ENCODE measurements at regions not wholly inside any gene's neighbourhood (a gene's known extent, or its start where the extent isn't known, plus 50 kb on each side); places are given as distances from the start of the nearest gene placed in this dataset.
A peak's percentile ranks its signal among the peaks of the same experiment; 100 is the strongest.

DNA sequence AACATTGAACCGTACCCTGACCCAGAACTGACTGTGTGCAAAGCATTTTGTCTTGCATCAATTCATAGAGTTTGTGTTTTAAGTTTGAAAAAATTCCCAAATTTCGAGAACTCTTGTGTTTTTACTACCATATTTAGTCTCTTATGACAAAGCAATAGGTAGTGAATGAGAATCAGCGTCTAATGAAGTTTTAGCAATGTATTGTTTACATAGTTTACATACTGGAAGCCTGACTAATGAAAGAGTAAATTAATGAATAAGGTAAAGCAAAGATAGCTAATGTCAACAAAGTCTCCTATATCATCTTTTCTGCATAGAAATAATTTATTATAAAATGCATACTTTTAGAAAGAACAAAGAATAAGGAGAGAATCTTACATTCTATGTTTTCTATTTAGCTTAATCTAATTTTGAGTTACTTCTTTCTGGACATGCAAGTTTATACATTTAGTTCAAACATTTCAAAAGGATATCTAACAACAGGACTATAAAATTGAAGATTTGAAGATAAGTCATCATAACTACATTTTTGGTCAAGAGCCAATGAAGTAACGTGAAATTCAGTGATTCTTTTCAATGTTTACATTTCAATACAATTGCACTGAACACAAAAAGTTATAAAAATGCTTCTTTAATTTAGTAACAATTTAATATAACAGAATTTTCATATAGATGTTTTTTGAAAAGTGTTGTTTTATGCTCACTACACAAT, 1943.7 kb downstream of the NCAM2 start:
- DNase-seq, result no peak

DNA sequence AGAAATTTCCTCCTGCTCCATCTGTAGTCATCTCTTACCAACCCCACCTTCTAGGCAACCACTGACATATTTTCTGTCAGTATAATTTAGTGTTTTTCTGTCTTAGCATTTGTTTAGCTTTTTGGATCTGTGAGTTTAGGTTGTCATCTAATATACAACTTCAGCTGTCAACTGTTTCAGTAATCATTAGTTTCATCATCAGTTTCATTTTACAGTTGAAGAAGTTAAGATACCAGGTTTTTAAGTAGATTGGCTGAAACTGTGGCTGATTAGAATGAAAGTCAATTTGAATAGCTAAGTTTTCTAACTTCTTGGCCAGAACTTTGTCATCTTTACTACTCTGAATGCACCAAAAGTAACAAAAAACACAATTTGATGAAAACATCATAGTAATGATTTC, 1957.3 kb downstream of the NCAM2 start:
- no peak for DNase-seq

DNA sequence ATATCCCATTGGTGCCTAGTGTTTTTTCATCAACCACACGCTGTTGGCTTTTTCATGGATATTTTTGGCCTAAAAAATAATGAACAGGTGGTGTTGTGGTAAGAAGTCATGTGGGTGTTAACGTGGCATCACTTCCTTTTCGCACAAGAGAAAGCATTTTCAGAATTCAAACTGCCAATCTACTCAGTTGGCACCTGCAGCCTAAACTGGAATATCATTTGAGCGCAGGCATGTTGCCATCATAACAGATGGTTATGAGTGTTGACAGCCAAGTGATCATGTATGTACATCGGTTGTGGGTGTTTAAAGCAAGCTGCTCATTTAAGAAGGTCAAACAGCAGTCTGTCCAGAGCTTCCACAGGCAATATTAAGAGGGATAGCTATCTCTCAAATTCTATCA, 1963.0 kb downstream of the NCAM2 start:
- peak; percentile 91 for DNase-seq

DNA sequence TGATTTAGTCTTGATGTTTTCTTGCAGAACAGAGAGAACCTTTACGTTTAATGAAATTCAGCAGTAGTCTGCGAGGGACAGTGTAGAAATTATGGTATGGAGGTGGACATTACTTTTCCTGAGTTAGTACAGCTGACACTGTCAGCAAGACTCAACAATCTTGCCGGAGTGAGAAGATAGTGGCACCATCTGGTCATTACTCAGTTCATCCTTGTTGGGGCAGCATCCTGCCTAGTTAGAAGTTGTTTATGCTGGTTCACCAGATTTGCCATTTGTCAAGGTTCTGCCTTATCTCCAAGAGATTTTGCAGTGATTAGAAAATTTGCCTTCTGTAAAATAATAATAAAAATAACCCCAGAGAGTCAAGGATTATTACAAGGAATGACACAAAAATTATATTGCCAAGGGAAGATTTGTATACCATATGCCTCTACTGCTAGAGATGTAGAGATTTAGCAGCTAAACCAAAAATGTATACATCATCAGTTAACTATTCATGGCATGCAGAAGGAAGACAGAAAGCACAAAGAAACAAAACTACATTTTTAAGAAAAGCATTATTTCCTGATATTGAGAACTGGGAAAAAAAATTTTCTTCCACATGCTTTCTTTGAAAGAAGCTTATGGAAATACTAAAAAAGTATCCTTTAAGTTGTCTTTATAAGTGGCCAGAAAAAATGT, 1967.4 kb downstream of the NCAM2 start:
- no peak for DNase-seq

DNA sequence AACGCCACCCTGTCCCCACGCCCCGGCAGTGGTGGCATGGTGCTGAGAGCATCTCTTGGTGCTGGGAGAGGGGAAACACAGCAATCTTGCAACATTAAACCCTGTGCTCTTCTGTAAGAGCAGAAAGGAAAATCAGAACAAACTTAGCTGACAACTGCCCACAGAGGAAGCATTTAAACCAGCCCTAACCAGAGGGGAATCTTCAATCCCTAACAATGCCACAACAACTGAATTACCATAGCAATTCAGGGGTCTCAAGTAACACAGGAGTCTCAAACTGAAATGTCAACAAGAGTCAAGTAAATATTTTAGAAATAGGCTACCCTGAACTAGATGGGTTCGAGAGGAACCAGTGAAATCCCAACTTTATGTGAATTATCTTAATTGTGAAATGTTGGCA, 1983.6 kb downstream of the NCAM2 start:
- DNase-seq, result no peak

DNA sequence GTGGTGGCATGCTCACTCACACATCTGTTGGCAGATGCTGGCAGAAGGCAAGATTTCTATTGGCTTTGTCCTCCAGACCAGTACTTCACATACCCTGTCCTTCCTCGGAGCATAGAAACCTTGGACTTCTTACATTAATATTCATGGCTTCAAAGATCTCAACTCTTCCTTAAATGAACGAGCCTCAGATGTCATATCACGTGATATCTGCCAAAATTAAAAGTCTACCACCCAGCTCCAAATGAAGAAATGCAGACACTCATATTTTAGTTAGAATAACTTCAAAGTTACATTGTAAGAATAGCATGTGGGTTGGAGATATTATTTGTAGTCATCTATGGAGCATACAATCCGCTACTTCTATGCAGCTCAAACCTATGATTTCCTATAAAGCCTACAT, 1994.9 kb downstream of the NCAM2 start:
- no peak for DNase-seq

DNA sequence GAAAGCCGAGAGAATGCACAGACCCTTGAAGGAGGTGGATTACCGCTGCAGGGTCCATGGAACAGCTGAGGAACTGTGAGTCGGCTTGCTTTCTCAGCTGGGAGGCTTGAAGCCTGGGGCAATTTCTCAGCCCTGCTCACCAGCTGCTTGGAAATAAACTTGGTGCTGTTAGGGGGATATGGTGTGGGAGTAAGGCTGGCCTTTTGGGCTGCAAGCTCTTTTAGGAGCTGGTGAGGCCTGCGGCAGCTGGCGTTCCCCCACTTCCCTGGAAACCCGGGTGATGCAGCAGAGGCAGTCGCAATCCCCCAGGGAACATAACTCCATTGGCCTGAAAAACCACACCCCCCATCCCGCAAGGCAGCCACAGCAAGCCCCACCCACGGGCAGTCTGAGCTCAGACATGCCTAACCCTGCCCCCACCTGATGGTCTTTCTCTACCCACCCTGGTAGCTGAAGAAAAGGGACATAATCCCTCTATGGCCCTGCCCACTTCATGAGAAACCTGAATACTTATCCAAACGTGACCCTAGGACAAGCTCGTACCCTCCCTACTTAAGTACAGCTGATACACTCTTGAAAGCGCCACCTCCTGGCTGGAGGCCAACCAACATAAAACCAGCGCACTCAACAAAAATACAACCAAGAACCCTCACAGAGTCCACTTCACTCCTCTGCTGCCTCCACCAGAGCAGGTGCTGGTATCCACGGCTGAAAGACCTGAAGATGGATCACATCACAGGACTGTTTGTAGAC, 1995.8 kb downstream of the NCAM2 start:
- DNase-seq, result peak; percentile 82

DNA sequence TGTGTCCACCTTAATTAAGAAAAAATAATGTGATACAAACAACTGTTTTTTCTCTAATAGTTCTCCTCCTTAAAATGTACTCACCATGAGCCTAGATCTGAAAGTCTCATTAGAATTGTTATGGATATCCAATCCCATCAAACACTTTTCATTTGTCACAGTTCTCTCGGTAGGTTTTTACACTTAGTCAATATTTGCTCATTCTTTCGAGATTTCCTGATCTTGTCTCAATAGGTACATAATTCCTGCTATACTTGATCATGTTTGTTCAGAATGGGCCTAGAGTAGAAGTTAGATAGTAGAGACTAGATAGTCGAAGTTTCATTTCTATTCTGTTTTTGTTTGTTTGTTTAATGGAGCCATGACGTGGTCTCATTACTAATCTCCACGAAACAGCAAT, 2005.7 kb downstream of the NCAM2 start:
- no peak for DNase-seq

DNA sequence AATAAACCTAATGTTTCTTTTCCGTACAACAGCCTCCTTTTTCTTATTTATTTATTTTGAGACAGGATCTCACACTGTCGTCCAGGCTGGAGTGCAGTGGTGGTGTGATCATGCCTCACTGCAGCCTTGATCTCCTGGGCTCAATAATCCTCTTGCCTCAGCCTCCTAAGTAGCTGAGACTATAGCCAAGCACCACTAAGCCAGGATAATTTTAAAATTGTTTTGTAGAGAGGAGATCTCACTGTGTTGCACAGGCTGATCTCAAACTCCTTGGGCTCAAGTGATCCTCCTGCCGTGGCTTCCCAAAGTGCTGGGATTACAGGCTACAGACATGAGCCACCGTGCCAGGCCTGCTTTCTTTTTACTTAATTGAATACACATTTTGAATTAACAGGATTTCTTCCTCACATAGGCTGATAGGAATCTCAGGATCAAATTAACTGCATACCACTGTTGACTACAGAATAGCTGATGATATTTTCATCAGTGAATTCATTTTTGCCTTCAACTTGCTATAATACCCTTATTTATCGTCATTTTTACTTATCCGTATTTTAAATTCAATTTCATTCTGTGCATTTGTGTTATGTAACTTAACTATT, 2010.5 kb downstream of the NCAM2 start:
- no peak for DNase-seq

DNA sequence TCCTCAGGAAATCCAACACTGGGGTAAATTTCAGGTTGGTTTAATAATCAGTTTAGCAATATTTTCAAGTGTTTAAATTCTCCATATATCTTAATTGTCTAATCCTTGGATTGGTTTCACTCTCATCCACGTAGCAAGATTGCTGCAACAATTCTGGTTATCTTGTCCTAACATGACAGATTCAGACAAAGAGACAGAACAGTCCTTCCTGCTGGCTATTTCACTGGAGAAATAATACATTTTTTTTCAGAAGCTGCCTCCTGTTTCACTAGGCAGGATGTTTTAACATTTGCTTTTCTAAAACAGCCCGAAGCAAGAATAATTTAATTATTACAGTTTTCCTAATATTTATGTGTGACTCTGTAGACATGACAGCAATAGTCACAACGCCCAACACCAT, 2011.2 kb downstream of the NCAM2 start:
- no peak for DNase-seq

DNA sequence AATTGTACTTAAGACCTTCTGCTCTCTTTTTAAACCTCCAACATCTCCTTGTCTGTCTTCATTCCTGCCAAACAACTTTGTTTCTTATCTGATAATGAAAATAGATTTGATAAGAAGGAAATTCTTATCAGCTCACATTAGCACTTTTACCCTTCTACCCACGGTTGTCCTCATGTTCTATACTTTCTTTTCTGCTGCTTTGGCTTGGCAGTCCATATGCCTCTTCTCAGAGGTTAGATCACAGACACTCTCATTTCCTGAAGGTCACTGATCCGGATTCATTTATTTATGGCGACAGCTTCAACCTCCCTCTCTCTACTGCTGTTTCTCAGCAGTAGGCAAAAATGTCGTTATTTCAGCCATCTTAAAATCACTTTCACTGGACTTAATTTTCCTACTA, 2015.8 kb downstream of the NCAM2 start:
- no peak for DNase-seq

DNA sequence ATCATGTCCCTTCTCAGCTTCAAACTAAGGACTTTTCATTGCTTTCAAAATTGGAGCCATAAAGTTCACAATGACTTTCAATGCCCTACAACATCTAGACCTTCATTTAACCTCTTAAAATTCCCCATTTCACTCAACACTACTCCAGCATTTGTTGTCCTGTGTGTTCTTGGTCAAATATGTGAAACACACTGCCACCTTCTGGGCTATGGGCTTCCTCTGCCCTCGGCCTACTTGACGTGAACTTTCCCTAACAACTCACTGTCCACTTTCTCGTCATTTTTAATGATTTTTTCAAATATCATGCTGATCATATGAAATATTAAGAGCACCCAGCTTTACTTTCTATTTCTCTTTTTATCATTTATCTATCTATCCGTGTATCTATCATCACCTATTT, 2018.4 kb downstream of the NCAM2 start:
- no peak for DNase-seq

DNA sequence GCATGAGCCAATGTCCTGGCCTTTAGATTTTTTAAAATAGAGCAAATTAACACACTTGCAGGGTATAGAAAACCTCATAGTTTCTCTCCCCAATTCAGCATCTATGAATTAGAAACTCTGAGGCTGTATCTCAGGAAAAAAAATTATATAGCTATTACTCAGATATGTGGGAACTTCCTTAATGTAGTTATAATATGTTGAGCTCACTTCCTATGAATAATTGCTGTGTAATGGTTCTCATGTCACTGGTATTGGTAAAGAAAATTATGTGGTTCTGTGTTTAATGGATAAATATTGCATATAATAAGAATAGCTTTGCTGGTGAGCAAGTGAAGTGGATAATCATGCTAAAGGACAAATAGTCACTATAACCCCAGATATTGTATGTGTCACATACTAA, 2019.8 kb downstream of the NCAM2 start:
- DNase-seq, result no peak

DNA sequence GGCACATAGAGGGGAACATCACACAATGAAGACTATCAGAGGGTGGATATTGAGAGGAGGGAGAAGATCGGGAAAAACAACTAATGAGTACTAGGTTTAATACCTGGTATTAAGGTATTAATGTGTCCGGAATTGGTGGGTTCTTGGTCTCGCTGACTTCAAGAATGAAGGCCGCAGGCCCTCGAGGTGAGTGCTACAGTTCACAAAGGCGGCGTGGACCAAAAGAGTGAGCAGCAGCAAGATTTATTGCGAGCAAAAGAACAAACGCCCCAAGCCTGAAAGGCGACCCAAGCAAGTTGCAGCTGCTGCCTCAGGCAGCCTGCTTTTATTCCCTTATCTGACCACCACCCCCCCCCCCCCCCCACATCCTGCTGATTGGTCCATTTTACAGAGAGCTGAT, 2022.8 kb downstream of the NCAM2 start:
- DNase-seq, result no peak

DNA sequence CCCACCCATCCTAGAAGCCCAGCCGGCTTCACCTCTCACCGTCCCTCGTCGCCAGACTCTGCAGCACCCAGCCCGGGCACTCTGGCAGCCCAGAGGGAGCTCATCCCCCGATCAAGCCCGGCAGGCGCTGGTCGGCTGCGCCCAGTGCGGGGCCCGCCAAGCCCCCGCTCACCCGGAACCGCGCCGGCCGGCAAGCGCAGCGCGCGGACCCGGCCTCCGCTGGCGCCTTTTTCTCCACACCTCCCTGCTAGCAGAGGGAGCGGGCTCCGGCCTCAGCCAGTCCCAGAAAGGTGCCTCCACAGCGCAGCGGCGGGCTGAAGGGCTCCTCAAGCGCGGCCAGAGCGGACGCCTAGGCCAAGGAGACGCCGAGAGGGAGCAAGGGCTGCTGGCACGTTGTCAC, 2023.3 kb downstream of the NCAM2 start:
- no peak for DNase-seq

DNA sequence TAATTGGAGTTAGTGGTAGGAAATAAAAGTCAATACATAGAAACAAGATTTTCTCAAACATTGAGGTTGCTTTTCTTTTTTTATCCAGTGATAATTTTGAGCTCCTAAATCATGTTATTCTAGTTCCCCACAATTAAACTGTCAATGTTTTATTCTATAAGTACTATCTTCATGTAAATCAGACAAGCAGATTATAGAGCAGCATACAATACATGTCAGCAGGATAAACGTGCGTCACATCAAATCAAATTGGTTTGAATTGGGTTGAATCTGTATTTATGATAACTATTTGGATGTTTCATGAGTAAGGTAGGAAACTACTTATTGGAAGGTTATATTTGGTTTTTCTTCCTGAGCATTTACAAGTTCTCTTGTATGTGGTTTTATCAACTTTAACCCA, 2028.7 kb downstream of the NCAM2 start:
- DNase-seq, result no peak

DNA sequence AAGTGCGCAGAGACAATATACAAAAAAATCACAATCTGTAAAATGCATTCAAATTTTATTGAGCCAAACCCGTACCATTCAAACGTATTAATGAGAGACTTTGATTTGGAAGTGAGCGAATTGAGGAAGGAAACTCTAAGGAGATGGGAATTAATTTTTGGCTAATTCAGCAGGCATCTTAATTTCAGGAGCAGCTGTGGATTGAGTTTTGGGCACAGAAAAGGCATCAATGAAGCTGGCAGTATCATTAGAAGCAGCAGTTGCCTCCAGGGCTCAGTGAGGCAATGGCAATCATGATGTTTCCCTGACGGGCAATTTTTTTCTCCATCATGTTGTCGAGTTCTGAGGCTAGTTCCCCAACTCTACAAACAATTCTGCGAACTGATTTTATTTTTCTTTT, 2041.6 kb downstream of the NCAM2 start:
- no peak for DNase-seq

DNA sequence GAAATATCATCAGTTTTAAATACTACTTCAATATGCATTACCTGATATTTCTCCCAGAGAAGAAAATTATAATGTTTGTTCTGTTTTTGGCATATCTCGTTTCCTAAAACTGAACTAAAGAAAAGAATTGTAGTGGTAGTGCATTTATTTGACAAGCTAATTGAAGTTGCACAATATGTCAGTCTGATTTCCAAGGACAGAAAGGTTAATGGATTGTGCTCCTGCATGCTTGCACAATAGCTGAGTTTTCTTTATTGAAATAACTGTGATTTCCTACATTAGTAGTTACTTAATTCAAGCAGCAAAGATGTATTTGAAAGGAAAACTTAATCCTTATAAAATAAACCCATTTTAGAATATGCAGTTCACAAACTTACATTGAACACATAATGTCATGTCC, 2047.7 kb downstream of the NCAM2 start:
- no peak for DNase-seq

DNA sequence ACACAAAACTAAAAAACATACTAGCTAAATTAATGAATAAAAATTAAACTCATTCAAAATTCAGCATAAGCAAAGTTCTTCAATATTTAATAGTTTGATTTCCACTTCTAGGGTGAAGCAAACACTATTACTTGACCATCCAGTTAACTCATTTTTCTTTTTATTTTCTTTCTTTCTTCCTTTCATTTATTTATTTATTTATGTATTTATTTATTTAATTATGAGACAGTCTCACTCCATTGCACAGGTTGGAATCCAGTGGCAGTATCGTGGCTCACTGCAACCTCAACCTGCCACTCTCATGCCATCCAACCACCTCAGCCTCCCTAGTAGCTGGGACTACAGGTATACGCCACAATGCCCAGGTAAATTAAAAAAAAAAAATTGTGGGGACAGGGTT, 2069.5 kb downstream of the NCAM2 start:
- DNase-seq, result no peak

DNA sequence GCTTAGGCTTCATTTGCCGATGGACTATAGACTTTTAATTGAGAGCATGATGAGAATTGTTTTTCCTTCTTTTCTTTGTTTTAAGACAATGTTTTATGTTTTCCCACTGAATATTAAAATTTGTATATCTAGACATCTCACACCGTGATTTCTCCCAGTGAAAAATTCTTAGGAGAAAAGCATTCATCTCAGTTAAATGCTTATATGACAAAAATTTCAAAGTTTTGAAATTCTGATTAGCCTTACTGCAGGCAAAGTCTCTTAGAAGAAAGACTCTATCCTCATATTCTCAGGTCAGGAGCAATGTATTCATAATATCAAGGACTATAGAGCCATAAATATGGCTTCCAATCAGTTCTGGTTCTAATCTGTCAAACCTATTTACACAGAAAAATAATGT, 2085.0 kb downstream of the NCAM2 start:
- DNase-seq, result no peak

DNA sequence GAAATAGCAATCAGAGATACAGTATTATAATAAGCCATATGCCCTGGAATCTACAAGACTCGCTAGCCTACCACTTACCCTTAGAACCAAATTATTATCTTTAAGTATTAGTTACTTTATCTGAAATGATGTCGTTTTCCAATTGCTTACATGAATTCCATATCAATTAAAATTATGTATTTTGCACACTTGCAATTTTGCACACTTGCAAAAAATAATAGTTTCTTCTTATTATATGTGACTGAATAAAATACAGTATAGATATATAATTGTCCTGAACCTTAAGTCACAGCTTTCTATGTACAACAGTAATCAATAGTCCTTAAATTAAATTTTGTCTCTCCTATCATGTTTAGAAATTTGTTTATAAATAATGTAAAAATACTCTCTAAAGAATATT, 2095.1 kb downstream of the NCAM2 start:
- DNase-seq, result no peak

DNA sequence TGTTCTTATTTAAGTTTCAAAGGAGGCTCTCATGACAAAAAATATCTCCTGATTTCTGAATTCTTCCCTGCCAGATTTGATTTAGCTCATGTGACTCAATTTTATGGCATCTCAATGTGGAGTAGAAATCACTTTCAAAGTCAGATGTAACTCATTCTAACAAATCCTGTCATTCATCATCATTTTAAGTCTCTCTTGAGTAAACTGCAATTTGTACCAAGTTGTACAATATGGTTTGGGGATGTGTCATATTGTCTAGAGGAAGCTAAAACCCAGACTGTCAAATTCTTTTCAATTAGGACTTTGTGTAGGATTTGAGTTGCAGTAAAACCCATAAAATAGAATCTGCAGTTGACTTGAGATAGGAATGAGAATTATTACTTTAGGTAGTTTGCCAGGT, 2101.0 kb downstream of the NCAM2 start:
- DNase-seq, result no peak

DNA sequence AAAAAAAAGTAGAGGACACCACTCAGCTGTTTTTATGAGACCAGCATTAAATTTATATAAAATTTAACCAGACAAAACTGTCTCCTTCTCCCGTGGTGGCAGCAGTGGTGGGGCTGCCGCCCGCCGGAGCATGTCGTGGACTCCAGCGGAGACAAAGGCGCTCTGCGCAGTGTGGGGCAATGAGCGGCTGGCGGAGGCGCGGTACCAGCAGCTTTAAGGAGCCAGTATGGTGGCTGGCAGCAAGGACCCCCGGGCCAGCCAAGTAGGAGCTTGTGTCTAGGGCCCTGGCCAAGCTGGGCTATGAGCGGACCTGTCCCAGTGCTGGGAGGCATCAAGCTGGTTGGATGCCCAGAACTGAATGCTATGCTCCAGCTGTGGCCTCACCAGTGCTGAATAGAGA, 2102.9 kb downstream of the NCAM2 start:
- no peak for DNase-seq

DNA sequence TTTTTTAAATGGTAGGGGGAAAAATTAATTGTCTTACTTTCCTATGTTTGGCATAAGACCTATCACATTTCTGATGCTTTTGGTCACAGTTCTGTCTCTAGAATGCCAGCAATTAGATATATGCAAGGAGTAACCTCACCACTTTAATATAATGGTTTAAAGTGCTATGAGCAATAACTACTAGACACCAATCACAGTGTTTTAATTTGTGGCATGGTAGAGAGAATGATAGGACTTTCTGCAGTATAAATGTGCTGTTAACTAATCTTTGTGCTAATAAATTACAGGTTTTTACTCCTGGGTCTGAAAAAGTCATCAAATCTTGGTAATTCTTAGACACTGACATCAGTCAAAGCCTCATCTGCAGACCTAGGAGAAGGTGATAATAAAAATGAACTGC, 2110.3 kb downstream of the NCAM2 start:
- DNase-seq, result no peak
